ENCODE measurements at regions not wholly inside any gene's neighbourhood (a gene's known extent, or its start where the extent isn't known, plus 50 kb on each side); places are given as distances from the start of the nearest gene placed in this dataset.

GRCh38 chr14:65281991-65282895 is 130.3 kb upstream of the FUT8 start:
- DNase-seq (peak in 2 of 3 donors; percentile 16 to 28), ATAC-seq (ENCODE audit: insufficient read depth, low FRiP score) (no peak)
- H3K36me3 ChIP-seq (ENCODE audit: control insufficient read depth in 4 of 4, insufficient read depth in 4 of 4, low read length in 4 of 4) = no peaks in the 10 kb centered on the region
- no peak overlapping the region for H3K9ac ChIP-seq (ENCODE audit: insufficient read depth in 1 of 2, low read length in 2 of 2)
- no peaks in the 10 kb centered on the region for H3K27me3 ChIP-seq (ENCODE audit: control insufficient read depth in 3 of 3, insufficient read depth in 3 of 3, low read length in 2 of 3)
- H3K4me1 ChIP-seq (ENCODE audit: control insufficient read depth in 5 of 5, insufficient read depth in 5 of 5, low read length in 5 of 5) = peaks cover 0 to 2% (median 0%) of the 10 kb centered on the region in 5 donors
- H3K9me3 ChIP-seq (ENCODE audit: control insufficient read depth in 4 of 4, insufficient read depth in 3 of 4, low read length in 3 of 4) = peaks cover 0 to 2% (median 0%) of the 10 kb centered on the region in 4 donors
- 38 to 52% methylated on average over 12 of the region's 12 CpGs for WGBS, 2 donors
- TF ChIP-seq CTCF (IDR thresholded peaks at IDR 0.05; ENCODE audit: control extremely low read depth, extremely low read depth) = no peak
- H3K27ac ChIP-seq (ENCODE audit: low read depth in 1 of 2, low read length in 1 of 2) = no peak overlapping the region
- H3K4me3 ChIP-seq = no peak overlapping the region

- WGBS, 2 donors = 90 to 92% methylated on average over 3 of the region's 3 CpGs
- peaks cover 0 to 4% (median 0%) of the 10 kb centered on the region in 5 donors for H3K4me1 ChIP-seq (ENCODE audit: control insufficient read depth in 5 of 5, insufficient read depth in 5 of 5, low read length in 5 of 5)
- H3K27ac ChIP-seq (ENCODE audit: low read depth in 1 of 2, low read length in 1 of 2) = no peak overlapping the region
Observed at GRCh38 chr14:65282896-65283253, 129.7 kb upstream of the FUT8 start.

GRCh38 chr14:65286443-65286842 is 126.1 kb upstream of the FUT8 start:
- H3K27me3 ChIP-seq (ENCODE audit: control insufficient read depth in 3 of 3, insufficient read depth in 3 of 3, low read length in 2 of 3) = no peaks in the 10 kb centered on the region
- no peaks in the 10 kb centered on the region for H3K36me3 ChIP-seq (ENCODE audit: control insufficient read depth in 4 of 4, insufficient read depth in 4 of 4, low read length in 4 of 4)
- DNase-seq (no peak), ATAC-seq (ENCODE audit: insufficient read depth, low FRiP score) (no peak)
- no peak overlapping the region for H3K4me3 ChIP-seq
- no peaks in the 10 kb centered on the region for H3K9me3 ChIP-seq (ENCODE audit: control insufficient read depth in 4 of 4, insufficient read depth in 3 of 4, low read length in 3 of 4)
- no peak overlapping the region for H3K9ac ChIP-seq (ENCODE audit: insufficient read depth in 1 of 2, low read length in 2 of 2)
- TF ChIP-seq CTCF (IDR thresholded peaks at IDR 0.05; ENCODE audit: control extremely low read depth, extremely low read depth) = no peak
- H3K27ac ChIP-seq (ENCODE audit: low read depth in 1 of 2, low read length in 1 of 2) = no peak overlapping the region
- peaks cover 0 to 4% (median 0%) of the 10 kb centered on the region in 5 donors for H3K4me1 ChIP-seq (ENCODE audit: control insufficient read depth in 5 of 5, insufficient read depth in 5 of 5, low read length in 5 of 5)
- WGBS, 2 donors = 82 to 84% methylated on average over 8 of the region's 8 CpGs

More at GRCh38 chr14:65282896-65283253, 129.7 kb upstream of the FUT8 start:
- DNase-seq (no peak), ATAC-seq (ENCODE audit: insufficient read depth, low FRiP score) (no peak)
- H3K27me3 ChIP-seq (ENCODE audit: control insufficient read depth in 3 of 3, insufficient read depth in 3 of 3, low read length in 2 of 3) = no peaks in the 10 kb centered on the region
- peaks cover 0 to 2% (median 0%) of the 10 kb centered on the region in 4 donors for H3K9me3 ChIP-seq (ENCODE audit: control insufficient read depth in 4 of 4, insufficient read depth in 3 of 4, low read length in 3 of 4)
- no peak for TF ChIP-seq CTCF (IDR thresholded peaks at IDR 0.05; ENCODE audit: control extremely low read depth, extremely low read depth)
- H3K9ac ChIP-seq (ENCODE audit: insufficient read depth in 1 of 2, low read length in 2 of 2) = no peak overlapping the region
- no peaks in the 10 kb centered on the region for H3K36me3 ChIP-seq (ENCODE audit: control insufficient read depth in 4 of 4, insufficient read depth in 4 of 4, low read length in 4 of 4)
- H3K4me3 ChIP-seq = no peak overlapping the region

Data from lung (tissue), 11 donors.